ENCODE measurements at regions not wholly inside any gene's neighbourhood (a gene's known extent, or its start where the extent isn't known, plus 50 kb on each side); places are given as distances from the start of the nearest gene placed in this dataset.
"Not testable (repeated sequence)": the region's sequence is repeated elsewhere in the genome, so short reads cannot be mapped to it uniquely, and the experiment has no call there.

- WGBS, 2 donors = 35 to 43% methylated on average over 1 of the region's 1 CpG
- H3K4me3 ChIP-seq = no peak overlapping the region
- ATAC-seq (no peak), DNase-seq (no peak)
- H3K27ac ChIP-seq = no peak overlapping the region
- no peaks in the 10 kb centered on the region for H3K9me3 ChIP-seq
- H3K27me3 ChIP-seq = no peaks in the 10 kb centered on the region
- no peaks in the 10 kb centered on the region for H3K4me1 ChIP-seq
- H3K36me3 ChIP-seq (replicated peaks in 1 of 2; ENCODE audit: insufficient read depth in 1 of 2, low read depth in 2 of 2) = no peaks in the 10 kb centered on the region
- TF ChIP-seq CTCF (IDR thresholded peaks at IDR 0.05) (no peak), POLR2A (IDR thresholded peaks at IDR 0.05) (no peak)
- intact Hi-C loops (cut with DNase I) = no loop called here
Measured at GRCh38 chr14:66315548-66315947, 170.6 kb upstream of the CCDC196 start.

DNA sequence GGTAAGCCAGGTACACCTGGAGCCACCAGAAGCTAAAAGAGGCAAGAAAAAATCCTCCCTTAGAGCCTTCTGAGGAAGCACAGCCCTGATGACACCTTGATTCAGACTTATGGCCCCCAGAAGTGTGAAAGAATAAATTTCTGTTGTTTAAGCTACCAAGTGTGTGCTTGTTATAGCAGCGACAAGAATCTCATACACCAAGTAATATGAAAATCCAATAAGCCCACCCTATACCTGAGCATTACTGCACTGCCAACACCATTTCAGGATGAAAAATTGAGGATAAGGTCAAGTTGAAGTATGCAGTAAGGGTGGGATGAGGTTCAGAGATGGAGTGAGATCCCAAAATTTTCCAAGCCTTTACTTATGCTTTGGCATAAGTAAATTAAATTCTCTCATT, 163.6 kb upstream of the CCDC196 start:
- Histone ChIP-seq H3K27me3 (no peaks in the 10 kb centered on the region), H3K36me3 (replicated peaks in 1 of 2; ENCODE audit: insufficient read depth in 1 of 2, low read depth in 2 of 2) (no peaks in the 10 kb centered on the region), H3K4me3 (no peak overlapping the region), H3K4me1 (no peaks in the 10 kb centered on the region), H3K27ac (no peak overlapping the region), H3K9me3 (no peaks in the 10 kb centered on the region)
- no peak for TF ChIP-seq CTCF (IDR thresholded peaks at IDR 0.05)
- WGBS, 2 donors = 94 to 95% methylated on average over 1 of the region's 1 CpG
- intact Hi-C loops (cut with DNase I) = no loop called here
- no peak for DNase-seq
- ATAC-seq = no peak

DNA sequence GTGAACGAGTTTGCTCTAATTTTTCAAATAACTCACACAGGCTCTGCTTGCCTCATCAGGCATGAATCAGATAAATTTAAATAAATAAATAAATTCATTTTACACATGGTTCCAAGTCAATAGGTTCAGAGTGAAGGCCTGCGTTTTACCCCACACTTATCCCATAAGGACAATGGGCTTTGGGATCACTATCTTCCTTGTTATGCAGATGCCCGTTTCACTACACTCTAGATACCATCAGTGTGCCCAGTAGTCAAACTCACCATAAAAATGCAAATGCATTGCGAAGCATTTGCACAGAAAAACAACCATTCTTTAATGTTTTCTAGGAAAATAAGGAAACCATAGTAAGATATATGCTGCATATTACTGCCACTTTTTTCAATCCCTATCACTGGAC, 155.9 kb upstream of the CCDC196 start:
- no peak for ATAC-seq
- WGBS, 2 donors = 85 to 86% methylated on average over 4 of the region's 4 CpGs
- Histone ChIP-seq H3K36me3 (replicated peaks in 1 of 2; ENCODE audit: insufficient read depth in 1 of 2, low read depth in 2 of 2) (no peaks in the 10 kb centered on the region), H3K4me3 (no peak overlapping the region), H3K9me3 (no peaks in the 10 kb centered on the region), H3K4me1 (no peaks in the 10 kb centered on the region), H3K27me3 (no peaks in the 10 kb centered on the region), H3K27ac (no peak overlapping the region)
- intact Hi-C loops (cut with DNase I) = no loop called here
- no peak for DNase-seq
- TF ChIP-seq CTCF (IDR thresholded peaks at IDR 0.05) (no peak), POLR2A (IDR thresholded peaks at IDR 0.05) (no peak)

GRCh38 chr14:66330916-66331315, 155.3 kb upstream of the CCDC196 start:
- Histone ChIP-seq H3K4me1 (no peaks in the 10 kb centered on the region), H3K36me3 (replicated peaks in 1 of 2; ENCODE audit: insufficient read depth in 1 of 2, low read depth in 2 of 2) (no peaks in the 10 kb centered on the region), H3K27ac (no peak overlapping the region), H3K9me3 (no peaks in the 10 kb centered on the region), H3K4me3 (no peak overlapping the region), H3K27me3 (no peaks in the 10 kb centered on the region)
- DNase-seq (no peak), ATAC-seq (no peak)
- TF ChIP-seq POLR2A (IDR thresholded peaks at IDR 0.05) (no peak), CTCF (IDR thresholded peaks at IDR 0.05) (no peak)
- intact Hi-C loops (cut with DNase I) = no loop called here

- H3K4me3 ChIP-seq; H3K4me1 ChIP-seq; DNase-seq; H3K36me3 ChIP-seq (replicated peaks in 1 of 2; ENCODE audit: insufficient read depth in 1 of 2, low read depth in 2 of 2); intact Hi-C loops (cut with DNase I); H3K27ac ChIP-seq; ATAC-seq; H3K9me3 ChIP-seq; H3K27me3 ChIP-seq: not testable (repeated sequence)
- 70 to 71% methylated on average over 3 of the region's 3 CpGs for WGBS, 2 donors
Measured at GRCh38 chr14:66333293-66333692, 152.9 kb upstream of the CCDC196 start.

All from body of pancreas (tissue), 4 donors.